Endothelial cell of umbilical vein (primary cell): ENCODE measurements at regions not wholly inside any gene's neighbourhood (a gene's known extent, or its start where the extent isn't known, plus 50 kb on each side); places are given as distances from the start of the nearest gene placed in this dataset.

ENCODE experiments used
- CTCF ChIP-seq, 2 donors: IDR thresholded peaks; 1 replicate in 1 of 2; 2 replicates in 1 of 2; pipeline ENCODE4 v1.5.1; 2011; ENCODE audit warnings: low read length in 2 of 2, mild to moderate bottlenecking in 2 of 2, moderate library complexity in 2 of 2, control low read depth in 1 of 2, inconsistent platforms in 1 of 2, low read depth in 1 of 2; ENCODE audit not compliant: insufficient read depth in 1 of 2; ENCODE audit errors: extremely low read depth in 1 of 2
- EZH2 ChIP-seq: IDR thresholded peaks from 2 replicates; pipeline ENCODE4 v1.6.1; 2012; ENCODE audit warnings: borderline replicate concordance, low read depth, mild to moderate bottlenecking, moderate library complexity, low read length, inconsistent platforms; ENCODE audit not compliant: severe bottlenecking
- FOS ChIP-seq: IDR thresholded peaks from 2 replicates; pipeline ENCODE4 v1.6.1; 2011; ENCODE audit warnings: mild to moderate bottlenecking, low read length, moderate library complexity, borderline replicate concordance; ENCODE audit not compliant: insufficient read depth
- POLR2A ChIP-seq: IDR thresholded peaks from 2 replicates; pipeline ENCODE4 v1.6.1; 2012; ENCODE audit warnings: low read depth, mild to moderate bottlenecking, control low read depth, low read length
- POLR2AphosphoS5 ChIP-seq: IDR thresholded peaks from 2 replicates; pipeline ENCODE4 v1.6.1; 2012; ENCODE audit warnings: low read depth, mild to moderate bottlenecking, control low read depth, low read length, moderate library complexity; ENCODE audit not compliant: insufficient read depth

GRCh38 chr5:7068156-7068555, 327.8 kb upstream of the ADCY2 start:
- TF ChIP-seq CTCF (IDR thresholded peaks at IDR 0.05; ENCODE audit: extremely low read depth in 1 of 2, insufficient read depth in 1 of 2, low read depth in 1 of 2, low read length in 2 of 2) (no peak), POLR2AphosphoS5 (no peak), POLR2A (no peak), FOS (no peak), EZH2 (no peak)
